ENCODE measurements at regions not wholly inside any gene's neighbourhood (a gene's known extent, or its start where the extent isn't known, plus 50 kb on each side); places are given as distances from the start of the nearest gene placed in this dataset.
"Not testable (repeated sequence)": the region's sequence is repeated elsewhere in the genome, so short reads cannot be mapped to it uniquely, and the experiment has no call there.

DNA sequence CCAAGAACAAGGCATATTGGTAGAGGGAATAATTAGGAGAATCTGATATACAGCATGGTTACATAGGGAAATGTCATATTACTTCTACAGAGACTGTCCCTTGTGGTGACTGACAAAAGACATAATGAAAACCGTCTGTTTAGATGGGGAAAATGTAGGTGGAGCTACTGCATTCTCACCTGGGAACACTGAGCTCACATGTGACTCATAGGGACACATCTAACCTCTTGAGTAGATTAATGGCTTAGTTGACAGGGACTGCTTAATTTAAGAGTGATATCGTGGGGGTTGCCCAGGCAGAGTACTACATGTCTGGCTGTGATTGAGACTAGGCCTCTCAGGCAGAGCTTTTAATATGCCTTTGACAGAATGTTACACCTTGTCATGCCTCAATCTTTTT lies 235.3 kb upstream of the ZFP64 start:
- no peak for DNase-seq

- no peak for DNase-seq
Observed at GRCh38 chr20:52425701-52426100, 234.1 kb upstream of the ZFP64 start.

DNA sequence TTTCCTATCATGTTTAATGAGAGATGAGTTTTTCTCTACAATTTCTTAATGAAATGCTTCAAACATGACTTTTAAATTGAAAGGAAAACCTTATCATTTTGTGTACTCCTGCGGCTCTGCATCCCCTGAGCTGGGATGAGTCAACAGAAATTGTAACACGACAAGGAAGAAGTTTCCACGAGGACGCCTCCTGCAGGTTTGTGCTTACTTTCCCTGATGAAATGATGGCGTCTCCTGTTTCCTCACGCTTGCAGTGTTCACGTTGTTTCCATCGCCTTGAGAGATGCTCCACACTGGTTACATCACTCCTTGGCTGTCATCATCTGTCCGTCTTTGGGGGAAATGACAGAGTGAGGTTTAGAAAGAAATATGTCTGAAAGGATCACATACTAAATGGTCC lies 233.7 kb upstream of the ZFP64 start:
- no peak for DNase-seq

GRCh38 chr20:52424357-52424942 lies 232.9 kb upstream of the ZFP64 start:
- not testable (repeated sequence) for DNase-seq

DNA sequence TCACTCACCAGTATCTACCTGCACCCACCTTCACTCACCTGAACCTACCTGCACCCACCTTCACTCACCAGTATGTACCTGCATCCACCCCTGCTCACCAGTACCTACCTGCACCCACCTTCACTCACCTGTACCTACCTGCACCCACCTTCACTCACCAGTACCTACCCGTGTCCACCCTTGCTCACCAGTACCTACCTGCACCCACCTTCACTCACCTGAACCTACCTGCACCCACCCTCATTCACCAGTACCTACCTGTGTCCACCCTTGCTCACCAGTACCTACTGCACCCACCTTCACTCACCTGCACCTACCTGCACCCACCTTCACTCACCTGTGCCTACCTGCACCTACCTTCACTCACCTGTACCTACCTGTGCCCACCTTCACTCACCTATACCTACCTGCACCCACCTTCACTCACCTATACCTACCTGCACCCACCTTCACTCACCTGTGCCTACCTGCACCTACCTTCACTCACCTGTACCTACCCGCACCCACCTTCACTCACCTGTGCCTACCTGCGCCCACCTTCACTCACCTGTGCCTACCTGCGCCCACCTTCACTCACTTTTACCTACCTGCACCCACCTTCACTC lies 232.1 kb upstream of the ZFP64 start:
- DNase-seq = not testable (repeated sequence)

DNA sequence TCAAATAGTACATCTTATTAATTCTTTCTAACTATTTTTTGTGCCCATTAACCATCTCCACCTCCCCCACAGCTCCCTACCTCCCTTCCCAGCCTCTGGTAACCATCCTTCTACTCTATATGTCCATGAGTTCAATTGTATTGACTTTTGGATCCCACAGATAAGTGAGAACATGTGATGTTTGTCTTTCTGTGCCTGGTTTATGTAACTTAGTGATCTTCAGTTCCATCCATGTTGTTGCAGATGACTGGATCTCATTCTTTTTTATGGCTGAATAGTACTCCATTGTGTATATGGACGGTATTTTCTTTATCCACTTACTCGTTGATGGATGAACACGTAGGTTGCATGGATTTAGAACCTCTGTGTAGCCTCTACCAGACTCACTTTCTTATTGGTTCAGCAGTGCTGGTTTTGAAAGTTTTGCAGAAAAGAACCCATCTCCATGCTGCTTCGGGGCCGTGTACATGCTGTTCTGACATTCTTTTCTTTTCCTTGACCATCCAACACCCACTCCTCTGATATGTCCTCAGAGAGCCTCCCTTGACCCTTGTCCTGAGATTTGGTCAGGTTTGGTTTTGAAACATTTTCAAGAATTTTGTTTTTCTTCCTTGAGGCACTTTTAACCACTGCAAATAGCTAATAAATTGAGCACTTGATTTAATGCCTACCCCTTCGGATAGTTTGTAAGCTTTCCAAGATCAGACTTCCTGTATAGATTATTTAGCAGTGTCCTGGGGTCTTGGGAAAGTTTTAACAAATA lies 231.2 kb upstream of the ZFP64 start:
- no peak for DNase-seq

- no peak for DNase-seq
Observed at GRCh38 chr20:52420805-52421204, 229.2 kb upstream of the ZFP64 start.

- no peak for DNase-seq
Observed at GRCh38 chr20:52419205-52419604, 227.6 kb upstream of the ZFP64 start.

GRCh38 chr20:52416953-52417352 lies 225.4 kb upstream of the ZFP64 start:
- no peak for DNase-seq

GRCh38 chr20:52411611-52412010 lies 220.0 kb upstream of the ZFP64 start:
- DNase-seq = no peak

DNA sequence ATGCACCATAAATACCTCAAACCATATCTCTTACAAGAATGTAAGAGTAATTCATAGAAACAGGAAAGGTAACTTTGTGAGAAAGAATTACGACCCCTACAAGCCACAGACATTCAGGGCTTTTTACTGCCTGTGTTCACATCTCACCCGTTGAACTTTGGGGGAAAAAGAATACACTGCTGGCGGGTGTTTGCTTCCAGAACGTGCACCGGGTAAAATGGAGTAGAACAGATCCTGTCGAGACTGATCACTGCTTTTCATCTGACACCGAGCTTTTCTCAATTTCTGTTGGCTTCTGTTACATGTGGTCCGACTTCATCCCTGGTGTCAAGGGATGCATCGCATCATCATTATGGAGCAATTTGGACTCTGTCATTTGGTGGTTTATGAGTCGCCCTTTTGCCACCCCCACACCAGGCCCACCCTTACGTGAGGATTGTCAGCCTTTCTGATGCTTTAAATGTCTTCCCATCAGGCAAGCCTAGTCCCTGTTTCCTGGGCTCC lies 219.2 kb upstream of the ZFP64 start:
- no peak for DNase-seq

- DNase-seq = peak; percentile 58
Observed at GRCh38 chr20:52410182-52410647, 218.6 kb upstream of the ZFP64 start.

DNA sequence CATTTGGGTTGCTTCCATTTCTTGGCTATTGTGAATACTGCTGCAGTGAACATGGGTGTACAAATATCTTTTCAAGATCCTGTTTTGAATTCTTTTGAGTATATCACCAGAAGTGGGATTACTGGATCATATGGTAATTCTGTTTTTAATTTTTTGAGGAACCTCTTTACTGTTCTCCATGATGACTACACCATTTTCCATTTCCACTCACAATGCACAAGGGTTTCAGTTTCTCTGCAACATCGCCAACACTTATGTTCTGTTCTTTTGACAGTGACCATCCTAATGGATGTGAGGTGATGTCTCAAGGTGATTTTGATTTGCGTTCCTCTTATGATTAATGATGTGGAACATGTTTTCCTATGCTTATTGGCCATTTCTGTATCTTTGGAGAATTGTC lies 214.4 kb upstream of the ZFP64 start:
- no peak for DNase-seq

DNA sequence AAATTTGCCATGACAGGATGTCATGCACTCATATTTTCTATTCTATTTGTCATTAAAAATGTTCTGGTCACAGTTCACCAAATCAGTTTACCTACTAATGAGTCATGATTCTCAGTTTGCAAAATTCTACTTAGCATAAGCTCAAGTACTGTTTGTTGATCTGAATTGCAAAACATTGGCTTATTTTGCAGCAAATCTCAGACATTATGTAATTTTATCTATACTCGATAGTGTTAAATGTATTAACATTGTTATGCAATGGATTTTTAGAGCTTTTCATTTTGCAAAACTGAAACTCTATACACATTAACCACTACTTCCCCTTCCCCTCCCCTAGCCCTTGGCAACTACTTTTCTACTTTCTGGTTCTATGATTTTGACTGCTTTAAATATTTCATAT lies 213.8 kb upstream of the ZFP64 start:
- no peak for DNase-seq

DNA sequence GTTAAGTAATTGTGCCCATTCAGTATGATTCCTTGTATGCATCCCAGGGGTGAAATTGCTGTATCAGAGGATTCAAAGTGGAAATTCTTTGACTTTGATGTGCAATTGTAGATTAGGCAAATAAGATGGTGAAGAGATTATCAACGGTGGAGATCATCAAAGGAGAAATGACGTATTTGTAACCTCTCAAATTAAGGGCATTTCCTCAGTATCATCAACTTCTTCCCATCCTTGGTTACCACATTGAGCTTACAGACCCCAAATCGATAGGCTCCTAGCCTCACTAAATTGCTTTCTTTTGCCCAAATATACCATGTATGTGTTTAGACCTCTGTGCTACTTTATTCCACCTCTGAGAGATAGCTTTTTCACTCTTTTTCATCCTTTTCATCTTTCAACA lies 213.1 kb upstream of the ZFP64 start:
- no peak for DNase-seq

DNA sequence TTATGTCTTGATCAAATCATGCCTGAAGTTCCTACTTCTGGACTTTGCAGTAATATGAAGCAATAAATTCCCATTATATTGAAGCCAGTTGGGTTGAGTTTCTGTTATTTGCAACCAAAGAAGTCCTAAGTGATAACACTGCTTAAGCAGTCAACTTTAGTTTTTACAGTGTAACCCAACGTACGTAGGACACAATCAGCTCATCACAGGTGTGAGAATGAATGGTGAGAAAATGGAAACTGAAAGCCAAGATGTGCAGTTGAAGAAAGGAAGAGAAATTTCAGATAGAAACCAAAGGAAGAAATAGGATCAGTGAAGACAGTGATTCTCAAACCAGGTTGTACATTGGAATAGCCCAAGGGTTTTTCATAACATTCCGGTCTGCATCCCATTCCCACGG lies 211.4 kb upstream of the ZFP64 start:
- no peak for DNase-seq

DNA sequence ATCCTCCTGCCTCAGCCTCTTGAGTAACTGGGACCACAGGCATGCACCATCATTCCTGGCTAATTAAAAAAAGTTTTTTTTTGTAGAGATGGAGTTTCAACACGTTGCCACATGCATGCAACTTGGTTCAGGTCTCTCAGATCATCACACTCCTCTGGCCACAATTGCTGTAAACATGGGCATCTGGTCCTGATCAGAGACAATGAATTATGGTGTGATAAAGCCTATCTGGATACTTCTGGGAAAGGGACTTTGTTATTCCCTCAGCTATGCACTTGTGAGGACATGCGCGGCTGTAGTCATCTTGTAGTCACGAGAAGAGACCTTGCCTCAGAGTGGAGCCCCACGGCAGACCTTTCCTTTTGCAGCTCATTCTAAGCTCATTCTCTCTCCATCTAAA lies 210.9 kb upstream of the ZFP64 start:
- no peak for DNase-seq

DNA sequence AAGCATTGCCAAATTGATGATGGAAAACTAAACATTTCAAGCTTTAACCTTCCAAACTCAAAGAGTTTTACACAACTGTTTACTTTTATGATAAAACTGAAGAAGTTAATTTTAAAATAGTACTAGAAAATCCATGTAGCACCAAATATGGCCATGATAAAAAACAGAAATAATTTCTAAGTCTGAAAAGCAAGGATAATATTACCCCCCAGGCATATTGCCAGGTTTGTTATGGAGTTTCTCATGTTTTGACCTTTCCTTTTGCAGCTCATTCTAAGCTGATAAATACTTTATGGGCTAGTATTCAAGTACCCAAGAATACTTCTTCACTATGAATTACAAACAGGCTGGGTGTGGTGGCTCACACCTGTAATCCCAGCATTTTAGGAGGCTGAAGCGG lies 209.9 kb upstream of the ZFP64 start:
- DNase-seq = no peak

GRCh38 chr20:52399352-52399751 lies 207.8 kb upstream of the ZFP64 start:
- DNase-seq = no peak

DNA sequence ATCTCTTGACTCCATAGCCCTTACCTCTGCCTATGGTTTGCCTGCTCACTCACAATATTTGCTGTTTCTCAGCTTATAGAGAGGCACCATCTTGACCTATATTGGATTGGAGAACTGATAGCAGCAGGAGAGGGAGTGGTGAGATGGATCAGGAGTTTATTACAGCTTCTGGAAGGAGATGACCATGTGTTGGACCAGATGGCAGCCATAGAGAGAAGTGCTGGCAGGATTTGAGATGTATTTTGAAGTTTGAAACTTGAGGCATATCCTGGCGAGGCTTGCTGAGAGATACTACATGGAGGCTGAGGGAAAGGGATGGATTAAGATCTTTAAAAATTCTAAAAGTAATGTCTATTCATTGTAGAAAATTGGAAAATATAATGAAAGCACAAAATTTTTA lies 198.0 kb upstream of the ZFP64 start:
- DNase-seq = no peak

- no peak for DNase-seq
Observed at GRCh38 chr20:52383995-52384621, 192.5 kb upstream of the ZFP64 start.

GRCh38 chr20:52382933-52383332 lies 191.4 kb upstream of the ZFP64 start:
- no peak for DNase-seq

- DNase-seq = no peak
Observed at GRCh38 chr20:52379723-52380336, 188.3 kb upstream of the ZFP64 start.

Data from NK-92 treated with Interleukin-12 subunit alpha and Interleukin-12 subunit beta, amount 100 ng/mL, for 24 hours (cell line).